OCI-M2 (cell line): ENCODE measurements at regions not wholly inside any gene's neighbourhood (a gene's known extent, or its start where the extent isn't known, plus 50 kb on each side); places are given as distances from the start of the nearest gene placed in this dataset.
"Not testable (repeated sequence)": the region's sequence is repeated elsewhere in the genome, so short reads cannot be mapped to it uniquely, and the experiment has no call there.

Source experiments
- DNase-seq: peaks from one replicate; lab custom pipeline; 2025; ENCODE audit not compliant: unreplicated experiment; lab: John Stamatoyannopoulos, UW

DNA sequence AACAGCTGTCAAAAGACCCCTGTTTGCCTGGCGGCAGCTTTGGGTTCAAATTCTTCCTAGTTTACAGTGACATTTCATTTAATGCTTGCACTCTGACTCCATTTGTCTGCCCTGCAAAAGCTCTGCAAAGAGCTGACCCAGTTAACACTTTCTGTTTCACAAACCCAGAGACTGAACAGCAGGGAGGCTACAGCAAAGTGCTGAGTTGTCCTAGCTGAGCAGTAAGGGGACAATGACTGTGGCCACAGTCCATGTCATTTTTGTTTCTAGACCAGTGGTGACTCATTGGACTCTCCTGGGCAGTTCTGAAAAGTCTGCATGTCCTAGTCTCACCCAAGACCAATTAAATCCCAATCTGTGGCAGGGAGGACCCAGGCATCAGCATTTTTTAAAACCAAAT is 994.8 kb upstream of the WWC1 start:
- DNase-seq = no peak

DNA sequence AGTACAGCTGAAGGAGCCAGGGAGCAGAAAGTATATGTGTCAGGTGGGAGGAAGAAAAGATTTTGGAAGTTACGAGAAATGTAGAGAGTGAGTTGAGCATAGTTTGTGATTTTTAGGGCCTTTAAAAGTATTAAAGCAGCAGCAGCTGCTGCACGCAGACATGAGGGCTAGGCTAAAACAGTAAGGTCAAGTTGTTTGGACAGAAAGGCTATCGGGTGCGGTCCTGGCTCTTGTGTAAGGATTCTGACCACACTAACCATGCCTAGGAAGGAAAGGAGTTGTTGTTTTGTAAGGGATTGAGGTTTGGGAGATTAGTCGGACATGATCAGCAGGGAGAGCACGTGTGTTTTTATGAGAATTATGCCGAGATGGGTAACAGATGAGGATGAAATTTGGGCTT is 991.6 kb upstream of the WWC1 start:
- DNase-seq = not testable (repeated sequence)

DNA sequence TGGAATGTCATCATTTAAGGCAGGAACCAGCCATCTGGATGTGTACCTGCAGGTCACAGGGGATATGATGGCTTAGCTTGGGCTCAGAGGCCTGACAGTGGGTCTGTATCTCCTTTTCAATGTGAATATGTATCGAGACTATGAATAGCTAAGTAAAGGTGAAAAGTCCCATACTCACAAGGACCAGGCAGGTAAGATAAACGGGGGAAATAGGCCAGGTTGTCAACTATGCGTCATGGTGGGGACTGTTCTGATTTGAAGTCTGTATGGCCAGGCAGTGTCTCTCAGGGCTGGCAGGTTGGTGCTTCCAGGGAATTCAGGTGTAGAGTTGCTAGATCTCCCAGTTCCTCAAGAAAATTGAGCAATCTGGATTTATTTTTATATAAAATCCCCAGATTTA is 987.9 kb upstream of the WWC1 start:
- DNase-seq = no peak

DNA sequence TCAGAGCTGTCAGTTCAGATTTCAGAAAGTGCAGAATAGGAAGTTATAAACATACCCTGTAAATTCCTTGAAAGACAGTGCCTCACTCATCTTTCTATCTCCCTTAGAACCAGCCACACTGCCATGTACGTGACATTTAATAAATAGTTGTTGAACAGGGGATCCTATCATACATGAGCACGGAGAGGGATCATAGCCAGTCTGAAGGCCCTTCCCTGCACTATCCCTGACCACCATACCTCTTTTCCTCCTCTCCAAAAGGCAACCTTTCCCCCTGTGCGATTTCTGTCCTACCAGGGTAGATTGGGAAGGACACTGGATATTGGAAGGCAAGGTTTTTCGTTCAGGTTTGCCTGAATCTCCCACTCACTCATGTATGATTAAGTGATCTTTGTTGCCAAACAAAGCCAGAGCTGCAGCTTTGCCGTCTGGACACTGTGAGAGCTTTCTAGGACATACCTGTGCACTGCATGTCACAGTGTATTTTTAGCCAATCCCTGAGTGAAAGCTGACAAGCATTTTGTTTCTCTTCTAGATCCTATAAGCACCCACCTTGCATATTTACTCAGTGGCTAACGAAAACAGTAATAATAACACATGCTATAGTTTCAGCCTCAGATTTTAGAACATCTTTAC is 986.5 kb upstream of the WWC1 start:
- no peak for DNase-seq

DNA sequence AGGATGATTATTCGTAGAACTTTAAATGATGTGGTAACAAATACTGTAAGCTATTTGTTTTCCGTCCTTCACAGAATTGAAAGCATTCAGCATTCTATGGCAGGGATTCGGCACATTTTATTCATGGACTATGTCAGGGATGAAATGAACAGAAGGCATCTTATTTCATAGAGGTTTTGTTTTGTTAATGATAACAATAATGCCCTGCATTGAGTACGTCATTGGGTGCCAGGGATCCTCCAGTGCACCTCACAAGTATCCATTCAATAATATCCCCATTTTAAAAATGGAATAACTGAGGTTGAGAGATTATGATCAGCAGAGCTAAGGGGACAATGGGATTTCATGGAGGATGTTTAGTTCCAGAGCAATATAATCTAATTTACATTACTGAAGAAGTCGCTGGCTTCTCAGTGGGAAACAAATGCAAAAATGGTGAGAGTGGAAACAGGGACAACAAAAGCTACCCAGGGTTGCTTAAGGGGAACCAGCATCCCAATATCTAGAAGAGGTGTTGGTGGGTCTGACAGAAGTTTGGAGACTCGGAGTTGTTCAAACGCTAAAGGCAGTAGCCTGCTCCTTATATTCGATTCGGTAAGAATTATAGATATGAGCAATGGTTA is 985.7 kb upstream of the WWC1 start:
- DNase-seq = no peak

DNA sequence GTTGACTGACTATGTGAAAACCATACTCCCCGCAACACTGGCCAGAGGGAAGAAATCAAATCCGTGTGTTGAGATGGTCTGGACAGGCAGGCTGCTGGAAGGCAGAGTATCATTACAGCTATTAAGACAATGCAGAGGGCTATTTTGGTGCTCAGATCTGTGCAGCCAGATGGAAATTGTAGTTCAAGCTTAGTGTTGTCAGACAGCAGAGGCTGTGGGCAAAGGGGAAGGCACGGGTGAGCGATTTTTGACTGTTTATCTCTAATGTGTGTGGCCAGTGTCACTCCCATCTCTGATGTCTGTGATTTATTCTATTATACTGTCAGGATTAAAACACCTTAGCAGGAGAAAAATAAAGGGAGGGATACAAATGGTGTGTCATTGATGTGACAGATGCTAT is 984.4 kb upstream of the WWC1 start:
- no peak for DNase-seq

DNA sequence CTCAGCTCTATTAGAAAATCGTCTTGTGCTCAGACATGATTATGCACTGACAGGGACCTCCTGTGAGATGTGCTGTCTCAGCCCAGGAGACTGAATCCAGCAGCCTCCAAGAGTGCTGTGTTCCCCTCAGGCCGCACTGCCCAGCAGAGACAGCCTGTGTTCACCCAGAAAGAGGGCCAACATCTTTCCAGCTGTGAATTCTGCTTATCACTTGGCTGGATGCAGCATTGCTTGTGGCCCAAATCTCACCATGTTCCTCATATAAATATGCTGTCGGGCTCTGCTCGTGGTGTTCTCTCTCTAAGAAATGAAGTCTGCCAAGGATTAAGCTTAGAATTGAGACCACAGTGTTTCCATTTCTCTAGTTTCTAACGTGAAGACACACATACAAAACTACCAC is 983.0 kb upstream of the WWC1 start:
- no peak for DNase-seq

DNA sequence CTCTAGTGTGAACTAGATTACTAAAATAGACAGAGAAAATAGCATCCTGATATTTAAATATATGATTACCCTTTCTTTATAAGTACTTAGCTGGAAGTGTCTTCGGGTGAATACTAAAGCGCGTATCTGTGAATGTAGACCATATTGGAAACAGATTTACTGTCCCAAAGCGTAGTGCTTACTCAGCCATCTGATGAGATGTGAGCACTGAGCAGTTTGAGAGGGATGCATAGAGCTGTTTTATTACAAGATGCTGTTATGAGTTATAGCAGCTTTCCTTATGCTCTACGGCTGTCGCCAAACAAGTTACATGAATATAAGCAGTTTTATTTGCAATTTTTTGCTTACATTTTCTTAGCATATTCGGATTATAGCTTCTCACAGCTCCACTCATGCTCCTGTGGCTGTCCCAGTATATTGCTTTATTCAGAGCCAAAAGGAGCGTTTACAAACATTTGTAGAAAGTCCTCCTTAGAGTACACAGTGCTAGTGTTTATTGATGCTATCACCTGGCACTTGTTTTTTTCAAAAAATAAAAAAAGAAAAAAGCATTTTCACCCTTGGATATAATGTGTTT is 981.4 kb upstream of the WWC1 start:
- DNase-seq = no peak

DNA sequence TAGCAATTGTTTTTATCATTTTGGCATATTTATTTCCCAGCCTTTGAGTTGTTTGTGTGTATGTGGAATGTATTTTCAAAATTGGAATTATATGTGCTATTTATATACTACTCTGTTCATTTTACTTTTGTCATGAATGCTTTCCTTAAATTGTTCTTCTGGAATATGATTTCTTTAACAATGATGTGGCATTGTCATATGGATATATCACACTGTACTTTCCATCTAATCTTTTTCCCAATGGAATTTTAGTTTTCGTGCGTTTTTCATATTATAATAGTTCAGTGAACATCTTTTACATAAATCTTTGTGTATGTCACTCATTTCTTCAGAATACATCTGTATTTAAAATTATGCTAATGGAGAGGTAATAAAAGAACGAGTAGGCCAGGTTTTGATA is 980.1 kb upstream of the WWC1 start:
- no peak for DNase-seq

DNA sequence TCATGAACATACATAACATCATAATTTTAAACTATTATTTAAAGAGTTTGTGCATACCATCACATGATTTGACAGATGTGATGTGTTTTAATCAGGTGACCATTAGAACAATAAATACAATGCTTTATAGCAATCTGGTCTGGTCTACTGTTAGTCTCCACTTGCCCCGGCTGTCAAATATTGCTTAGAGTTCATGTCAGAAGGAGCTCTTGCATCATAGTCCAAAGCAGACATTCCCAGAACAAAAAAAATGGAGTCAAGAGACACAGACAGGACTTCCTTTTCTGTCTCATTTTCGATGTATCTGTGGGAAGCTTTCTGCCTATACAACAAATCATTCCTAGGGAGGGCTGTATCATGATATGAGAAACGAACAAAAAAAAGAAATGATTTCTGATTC is 979.2 kb upstream of the WWC1 start:
- no peak for DNase-seq

DNA sequence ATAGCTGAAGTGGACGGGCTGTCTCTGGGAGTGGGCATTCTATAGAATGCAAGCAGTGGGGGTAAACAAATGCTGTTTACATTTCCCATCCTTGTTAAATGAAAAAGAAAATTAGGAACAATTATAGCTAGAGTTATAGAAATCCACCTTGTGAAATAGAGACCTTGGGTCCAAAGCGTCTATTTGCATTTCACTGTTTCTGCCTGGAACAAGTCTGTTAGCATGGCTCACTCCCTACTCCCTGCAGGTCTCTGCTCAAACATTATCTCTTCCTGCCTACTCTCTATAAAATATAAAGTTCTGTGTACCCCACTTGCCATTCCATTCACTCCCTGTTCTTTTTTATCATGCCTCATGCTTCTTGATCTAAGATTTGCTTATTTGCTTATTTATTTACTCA is 975.7 kb upstream of the WWC1 start:
- DNase-seq = no peak

DNA sequence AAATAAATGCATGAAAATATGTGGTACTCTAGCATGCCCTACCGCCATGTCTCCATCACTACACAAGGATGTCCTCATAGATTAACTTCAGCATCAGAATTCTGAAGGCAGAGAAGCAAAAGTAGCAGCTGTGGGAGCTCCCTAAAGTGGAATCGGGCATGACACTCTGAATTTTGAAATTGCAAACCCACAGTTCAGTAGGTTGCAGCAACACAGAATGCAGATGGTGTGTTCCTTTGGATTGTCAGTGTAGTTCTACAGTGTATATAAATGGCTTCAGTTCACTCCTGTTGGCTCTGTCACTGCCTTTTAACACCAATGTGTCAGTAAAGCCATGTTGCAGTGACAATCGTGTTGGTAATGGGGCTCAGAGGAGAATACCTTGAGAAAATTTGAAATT is 973.6 kb upstream of the WWC1 start:
- no peak for DNase-seq

DNA sequence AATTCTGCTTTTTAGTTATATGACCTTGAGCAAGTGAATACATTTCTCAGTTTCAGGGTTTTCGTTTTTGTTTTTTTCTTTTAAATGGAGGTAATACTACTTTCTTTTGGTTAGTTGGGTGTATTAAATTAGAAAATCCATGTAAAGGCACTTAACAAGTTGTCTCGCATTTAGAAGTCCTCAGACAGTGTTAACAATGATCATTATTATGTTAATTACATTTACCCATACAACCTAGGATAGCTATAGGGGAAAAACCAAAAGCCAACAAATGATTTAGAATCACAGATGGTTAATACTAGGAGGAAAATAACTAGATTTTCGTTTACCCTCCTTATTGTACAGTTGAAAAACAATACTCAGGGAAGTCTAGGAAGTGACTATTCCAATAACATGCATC is 972.2 kb upstream of the WWC1 start:
- DNase-seq = no peak

DNA sequence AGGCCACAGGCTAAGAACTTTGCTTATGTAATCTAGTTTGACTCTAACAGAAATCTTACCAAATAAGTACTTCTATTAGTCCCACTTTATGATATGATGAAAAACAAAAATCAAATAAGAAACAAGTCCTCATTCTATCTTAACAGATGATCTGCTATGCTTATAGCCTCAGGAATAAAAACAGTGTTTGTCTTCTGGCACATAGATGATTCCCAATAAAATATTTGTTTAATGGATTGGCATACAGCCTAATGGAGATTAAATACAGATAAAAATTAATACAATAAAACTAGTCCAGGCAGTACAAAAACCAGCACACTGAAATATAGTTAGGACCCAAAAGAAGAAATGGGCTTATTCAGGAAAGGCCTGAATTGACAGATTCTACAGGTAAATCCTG is 971.4 kb upstream of the WWC1 start:
- no peak for DNase-seq

DNA sequence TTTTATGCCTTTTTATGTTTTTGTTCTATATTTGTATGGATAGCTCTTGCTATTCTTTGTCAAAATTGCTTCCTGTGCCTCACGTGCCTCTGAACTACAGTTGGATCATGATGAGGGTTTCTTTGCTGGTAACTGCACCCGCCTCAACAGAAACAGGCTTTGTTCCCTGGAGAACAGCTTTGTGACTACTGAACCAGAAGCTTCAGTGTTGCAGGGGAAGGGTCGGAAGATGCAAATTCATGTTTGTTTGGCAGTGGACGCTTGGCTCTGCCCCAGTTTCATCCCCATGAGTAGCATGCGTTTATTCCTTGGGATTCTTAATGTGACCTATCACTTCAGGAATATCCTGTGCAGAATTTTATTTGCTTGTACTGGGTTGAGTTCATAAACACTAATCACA is 959.1 kb upstream of the WWC1 start:
- DNase-seq = no peak

DNA sequence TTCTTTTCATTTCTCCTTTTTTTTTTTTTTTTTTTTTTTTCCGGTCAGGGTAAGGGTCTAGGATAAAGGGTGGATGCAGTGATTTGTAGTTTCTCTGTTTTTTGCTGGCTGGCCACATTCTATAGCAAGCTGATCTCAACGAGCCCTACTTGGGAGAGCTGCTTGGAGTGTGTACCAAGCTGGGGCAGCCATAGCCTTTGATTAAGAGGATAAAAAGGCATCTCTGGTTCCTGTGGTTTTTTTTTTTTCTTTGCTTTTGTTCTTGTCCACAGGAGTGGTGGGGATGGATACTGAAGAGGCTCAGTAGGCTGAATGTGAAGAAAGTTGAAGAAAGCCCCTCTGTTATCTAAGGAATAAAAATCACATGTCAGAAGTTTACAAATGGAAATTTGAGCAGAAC is 955.3 kb upstream of the WWC1 start:
- no peak for DNase-seq

DNA sequence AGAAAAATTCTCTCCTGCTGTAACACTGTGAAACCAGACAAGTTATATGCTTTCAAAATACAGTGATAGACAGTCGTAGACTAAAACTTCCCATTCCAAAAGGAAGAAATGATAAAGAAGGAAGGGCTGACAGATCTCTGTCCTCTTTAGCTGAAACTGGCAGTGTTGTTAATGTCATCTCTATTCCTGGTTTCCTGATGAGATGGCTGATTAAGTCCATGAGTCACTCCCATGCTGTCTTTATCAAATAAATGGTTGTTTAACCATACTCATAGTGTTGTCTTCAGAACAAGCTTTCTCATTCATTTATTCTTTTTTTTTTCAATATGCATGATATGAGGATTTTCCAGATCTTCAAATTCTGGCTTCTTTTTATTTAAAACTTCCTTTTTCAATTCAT is 952.2 kb upstream of the WWC1 start:
- no peak for DNase-seq

DNA sequence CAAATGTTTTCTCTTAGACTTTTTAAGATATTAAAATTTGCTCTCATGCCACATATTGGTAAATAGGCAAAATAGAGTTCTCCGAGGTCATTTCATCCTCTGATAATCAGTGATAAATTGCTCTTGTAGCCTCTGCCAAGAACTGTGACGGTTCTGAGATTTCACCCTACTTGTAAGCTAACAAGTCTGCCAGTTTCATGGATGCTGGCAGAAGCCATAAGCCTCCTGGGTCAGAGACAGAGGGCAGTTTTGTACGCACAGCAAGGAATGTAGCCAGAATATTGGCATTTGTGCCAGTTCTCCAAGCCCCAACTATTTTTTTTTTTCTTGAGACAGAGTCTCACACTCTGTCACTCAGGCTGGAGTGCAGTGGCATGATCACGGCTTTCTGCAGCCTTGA is 945.0 kb upstream of the WWC1 start:
- no peak for DNase-seq

DNA sequence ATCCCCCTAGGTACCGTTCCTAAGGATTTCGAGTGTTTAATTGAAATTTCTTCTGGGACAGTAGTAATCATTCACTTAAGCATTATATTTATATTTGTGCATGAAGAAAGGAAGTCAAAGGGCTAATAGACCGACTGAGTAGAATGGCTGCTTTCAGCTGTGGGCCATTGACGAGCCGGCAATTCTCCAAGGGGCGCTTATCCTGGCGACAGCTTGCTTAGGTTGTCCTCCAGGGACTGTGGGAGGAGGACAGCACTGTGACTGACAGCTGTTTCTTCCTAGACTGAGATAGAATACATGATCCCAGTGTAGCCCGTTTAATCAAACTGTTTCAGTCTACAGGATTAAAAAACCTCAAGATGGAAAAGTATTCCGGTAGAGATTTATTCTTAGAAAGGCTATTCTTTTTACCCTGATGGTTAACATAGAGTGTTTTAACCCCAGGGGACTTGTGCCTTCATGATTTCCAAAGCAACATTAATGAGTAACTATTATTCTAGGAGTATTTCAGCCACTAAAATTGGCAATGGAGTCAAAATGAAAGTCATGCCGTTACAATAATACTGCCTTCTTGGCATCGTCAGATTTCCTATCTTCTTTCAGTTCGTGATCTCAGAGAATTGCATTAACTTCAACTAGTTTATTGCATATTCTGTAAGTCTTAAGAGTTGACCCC is 943.1 kb upstream of the WWC1 start:
- no peak for DNase-seq

DNA sequence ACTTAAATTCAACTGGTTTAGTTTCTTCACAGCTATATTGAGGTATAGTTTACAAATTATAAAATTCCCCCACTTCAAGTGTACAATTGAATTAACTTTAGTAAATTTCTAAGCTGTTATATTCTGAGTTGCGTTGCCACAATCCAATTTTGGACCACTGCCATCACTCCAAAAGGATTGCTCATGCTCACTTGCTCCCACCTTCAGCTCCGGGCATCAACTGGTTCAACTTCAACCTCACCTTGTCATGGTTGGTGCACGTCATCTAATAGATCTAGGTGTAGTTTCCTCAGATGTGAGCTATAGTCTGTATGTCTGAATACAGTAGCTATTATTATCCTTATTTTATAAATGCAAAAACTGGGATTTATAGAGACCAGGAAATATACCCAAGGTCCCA is 942.5 kb upstream of the WWC1 start:
- no peak for DNase-seq

DNA sequence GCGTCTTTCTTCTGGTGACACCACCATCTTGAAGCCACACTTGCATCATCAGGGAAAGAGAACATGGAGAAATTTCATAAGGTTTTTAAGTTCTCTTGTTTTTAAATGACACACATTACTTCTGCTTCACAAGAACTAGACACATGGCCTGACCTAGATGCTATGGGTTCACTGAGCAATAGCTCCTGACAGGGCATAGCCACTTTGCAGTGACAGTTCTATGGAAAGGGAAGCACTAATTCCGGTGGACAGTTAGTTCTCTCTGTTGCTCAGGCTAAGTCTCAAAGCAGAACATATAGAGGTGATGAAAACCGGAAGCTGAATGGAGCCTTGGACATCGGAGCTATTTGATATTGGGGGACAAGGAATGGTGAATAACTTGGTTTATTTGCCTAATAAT is 940.1 kb upstream of the WWC1 start:
- no peak for DNase-seq

DNA sequence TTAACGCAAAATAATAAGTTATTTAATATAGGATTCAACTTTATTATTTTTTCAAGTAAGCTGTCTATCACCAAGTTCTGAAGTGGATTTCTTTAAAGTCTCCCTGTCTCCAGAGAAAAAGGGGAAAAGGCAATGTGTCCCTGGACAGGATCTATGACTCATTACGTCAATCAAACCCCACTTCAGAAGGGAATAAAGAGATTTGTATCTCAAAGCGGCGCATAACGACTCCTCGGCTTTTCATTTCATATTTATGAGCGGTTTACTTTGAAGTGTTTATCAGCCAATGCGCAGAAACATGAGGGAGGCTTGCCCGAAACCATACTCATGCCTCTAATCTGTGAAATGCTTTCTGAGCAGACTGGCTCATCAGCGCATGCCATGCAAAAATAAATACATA is 938.6 kb upstream of the WWC1 start:
- no peak for DNase-seq

DNA sequence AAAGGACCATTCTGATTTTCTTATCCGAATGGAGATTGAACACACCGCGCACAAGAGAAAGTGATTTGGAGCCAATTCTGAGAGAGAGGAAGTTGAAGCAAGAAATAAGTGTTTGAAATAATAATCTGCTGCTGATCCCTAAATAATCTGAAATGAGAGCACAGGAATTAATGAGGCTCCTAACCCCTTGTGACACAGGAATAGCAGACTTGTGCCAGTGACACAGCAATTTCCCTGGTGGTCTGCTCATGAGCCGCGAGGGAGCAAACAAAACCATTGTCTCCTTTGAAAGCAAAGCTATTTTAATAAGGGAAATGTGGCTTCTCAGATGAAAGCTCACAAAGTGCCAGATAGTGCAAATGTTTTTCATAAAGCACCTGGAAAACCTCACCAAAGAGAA is 936.1 kb upstream of the WWC1 start:
- DNase-seq = no peak
